Endothelial cell (in vitro differentiated cells): ENCODE measurements at regions not wholly inside any gene's neighbourhood (a gene's known extent, or its start where the extent isn't known, plus 50 kb on each side); places are given as distances from the start of the nearest gene placed in this dataset.

Experiments
- DNase-seq: peaks from one replicate; pipeline ENCODE4 v3.0.0; 2021; ENCODE audit warnings: low spot score
- H3K27ac Mint-ChIP-seq: one replicate; pipeline ENCODE4 v1.8.0; 2021; ENCODE audit warnings: mixed read lengths, inconsistent platforms; ENCODE audit not compliant: unreplicated experiment
- H3K27me3 Mint-ChIP-seq: one replicate; pipeline ENCODE4 v1.8.0; 2021; ENCODE audit warnings: mild to moderate bottlenecking, moderate library complexity, mixed read lengths, inconsistent platforms; ENCODE audit not compliant: unreplicated experiment
- H3K36me3 Mint-ChIP-seq: one replicate; pipeline ENCODE4 v1.8.0; 2021; ENCODE audit warnings: mild to moderate bottlenecking, low read depth, mixed read lengths, inconsistent platforms; ENCODE audit not compliant: unreplicated experiment
- H3K4me1 Mint-ChIP-seq: one replicate; pipeline ENCODE4 v1.8.0; 2021; ENCODE audit warnings: mild to moderate bottlenecking, mixed read lengths, inconsistent platforms; ENCODE audit not compliant: unreplicated experiment
- H3K4me3 Mint-ChIP-seq: one replicate; pipeline ENCODE4 v1.8.0; 2021; ENCODE audit warnings: mild to moderate bottlenecking, mixed read lengths, inconsistent platforms; ENCODE audit not compliant: unreplicated experiment
- H3K9me3 Mint-ChIP-seq: one replicate; pipeline ENCODE4 v1.8.0; 2021; ENCODE audit warnings: mixed read lengths, inconsistent platforms; ENCODE audit not compliant: unreplicated experiment
- CTCF ChIP-seq: fragments of 200-600 bp; sonication (generic); IDR thresholded peaks from one replicate; pipeline ENCODE4 v1.5.0; 2021; ENCODE audit warnings: antibody characterized with exemption; ENCODE audit not compliant: unreplicated experiment

GRCh38 chr3:94654096-94654495 is 591.2 kb downstream of the NSUN3 start:
- H3K4me3 Mint-ChIP-seq: no peak overlapping the region
- H3K4me1 Mint-ChIP-seq: no peaks in the 10 kb centered on the region
- no peak for DNase-seq
- TF ChIP-seq CTCF: no peak
- no peaks in the 10 kb centered on the region for H3K9me3 Mint-ChIP-seq
- peaks cover 3% of the 10 kb centered on the region for H3K27me3 Mint-ChIP-seq
- no peak overlapping the region for H3K27ac Mint-ChIP-seq
- H3K36me3 Mint-ChIP-seq: no peaks in the 10 kb centered on the region

GRCh38 chr3:94665922-94666321 is 603.1 kb downstream of the NSUN3 start:
- H3K4me3 Mint-ChIP-seq: no peak overlapping the region
- peaks cover 2% of the 10 kb centered on the region for H3K27me3 Mint-ChIP-seq
- no peak for TF ChIP-seq CTCF

GRCh38 chr3:94671078-94671477 is 608.2 kb downstream of the NSUN3 start:
- TF ChIP-seq CTCF: no peak
- no peaks in the 10 kb centered on the region for H3K36me3 Mint-ChIP-seq
- H3K4me1 Mint-ChIP-seq: no peaks in the 10 kb centered on the region
- no peak overlapping the region for H3K4me3 Mint-ChIP-seq
- DNase-seq: no peak
- no peaks in the 10 kb centered on the region for H3K9me3 Mint-ChIP-seq
- no peak overlapping the region for H3K27ac Mint-ChIP-seq
- peaks cover 2% of the 10 kb centered on the region for H3K27me3 Mint-ChIP-seq

More at GRCh38 chr3:94665922-94666321, 603.1 kb downstream of the NSUN3 start:
- H3K4me1 Mint-ChIP-seq: no peaks in the 10 kb centered on the region
- no peak for DNase-seq
- no peaks in the 10 kb centered on the region for H3K9me3 Mint-ChIP-seq
- no peak overlapping the region for H3K27ac Mint-ChIP-seq
- no peaks in the 10 kb centered on the region for H3K36me3 Mint-ChIP-seq

- Mint-ChIP-seq H3K9me3 (no peaks in the 10 kb centered on the region), H3K36me3 (no peaks in the 10 kb centered on the region), H3K27ac (no peak overlapping the region), H3K4me3 (no peak overlapping the region), H3K4me1 (no peaks in the 10 kb centered on the region), H3K27me3 (peaks cover 2% of the 10 kb centered on the region)
- no peak for DNase-seq
- no peak for TF ChIP-seq CTCF
These were observed 611.0 kb downstream of the NSUN3 start for GRCh38 chr3:94673876-94674275.

- Mint-ChIP-seq H3K36me3 (no peaks in the 10 kb centered on the region), H3K27ac (no peak overlapping the region), H3K4me3 (no peak overlapping the region), H3K27me3 (no peaks in the 10 kb centered on the region), H3K4me1 (no peaks in the 10 kb centered on the region), H3K9me3 (no peaks in the 10 kb centered on the region)
- DNase-seq: no peak
- TF ChIP-seq CTCF: no peak
These were observed 623.3 kb downstream of the NSUN3 start for GRCh38 chr3:94686208-94686607.
